ENCODE measurements at regions not wholly inside any gene's neighbourhood (a gene's known extent, or its start where the extent isn't known, plus 50 kb on each side); places are given as distances from the start of the nearest gene placed in this dataset.

GRCh38 chr20:50364542-50364941 lies 145.6 kb upstream of the PTPN1 start:
- TF ChIP-seq, protein P1, sequence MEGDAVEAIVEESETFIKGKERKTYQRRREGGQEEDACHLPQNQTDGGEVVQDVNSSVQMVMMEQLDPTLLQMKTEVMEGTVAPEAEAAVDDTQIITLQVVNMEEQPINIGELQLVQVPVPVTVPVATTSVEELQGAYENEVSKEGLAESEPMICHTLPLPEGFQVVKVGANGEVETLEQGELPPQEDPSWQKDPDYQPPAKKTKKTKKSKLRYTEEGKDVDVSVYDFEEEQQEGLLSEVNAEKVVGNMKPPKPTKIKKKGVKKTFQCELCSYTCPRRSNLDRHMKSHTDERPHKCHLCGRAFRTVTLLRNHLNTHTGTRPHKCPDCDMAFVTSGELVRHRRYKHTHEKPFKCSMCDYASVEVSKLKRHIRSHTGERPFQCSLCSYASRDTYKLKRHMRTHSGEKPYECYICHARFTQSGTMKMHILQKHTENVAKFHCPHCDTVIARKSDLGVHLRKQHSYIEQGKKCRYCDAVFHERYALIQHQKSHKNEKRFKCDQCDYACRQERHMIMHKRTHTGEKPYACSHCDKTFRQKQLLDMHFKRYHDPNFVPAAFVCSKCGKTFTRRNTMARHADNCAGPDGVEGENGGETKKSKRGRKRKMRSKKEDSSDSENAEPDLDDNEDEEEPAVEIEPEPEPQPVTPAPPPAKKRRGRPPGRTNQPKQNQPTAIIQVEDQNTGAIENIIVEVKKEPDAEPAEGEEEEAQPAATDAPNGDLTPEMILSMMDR (IDR thresholded peaks at IDR 0.05; ENCODE audit: borderline replicate concordance, insufficient read depth, low read depth, low read length) = no peak
- H3K4me3 ChIP-seq (ENCODE audit: low read depth, low read length) = no peak overlapping the region

- no peak overlapping the region for H3K4me3 ChIP-seq (ENCODE audit: low read depth, low read length)
- TF ChIP-seq, protein P1 (IDR thresholded peaks at IDR 0.05; ENCODE audit: borderline replicate concordance, insufficient read depth, low read depth, low read length) = no peak
Measured at GRCh38 chr20:50366270-50367103, 143.7 kb upstream of the PTPN1 start.

GRCh38 chr20:50367104-50367674 lies 143.0 kb upstream of the PTPN1 start:
- TF ChIP-seq, protein P1 (IDR thresholded peaks at IDR 0.05; ENCODE audit: borderline replicate concordance, insufficient read depth, low read depth, low read length) = no peak
- no peak overlapping the region for H3K4me3 ChIP-seq (ENCODE audit: low read depth, low read length)

GRCh38 chr20:50367739-50368375 lies 142.3 kb upstream of the PTPN1 start:
- TF ChIP-seq, protein P1 (IDR thresholded peaks at IDR 0.05; ENCODE audit: borderline replicate concordance, insufficient read depth, low read depth, low read length) = no peak
- no peak overlapping the region for H3K4me3 ChIP-seq (ENCODE audit: low read depth, low read length)

DNA sequence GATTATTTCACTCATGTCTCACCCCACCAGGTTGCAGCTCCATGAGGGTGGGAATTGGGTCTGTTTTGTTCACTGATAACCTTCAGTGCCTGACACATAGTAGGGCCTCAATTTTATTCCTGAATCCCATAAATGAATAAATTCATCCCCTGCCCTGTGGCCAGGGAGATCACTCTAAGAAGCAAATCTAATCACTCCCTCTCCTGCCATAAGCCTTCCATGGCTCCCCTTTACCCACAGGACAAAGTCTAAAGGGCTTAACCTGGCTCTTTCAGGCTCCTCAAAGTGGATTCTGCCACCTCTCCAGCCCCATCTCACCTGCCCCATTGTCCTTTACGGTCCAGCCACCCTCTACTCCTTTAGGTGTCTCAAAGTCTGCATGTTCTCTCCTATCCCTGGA lies 141.8 kb upstream of the PTPN1 start:
- H3K4me3 ChIP-seq (ENCODE audit: low read depth, low read length) = no peak overlapping the region
- TF ChIP-seq, protein P1 (IDR thresholded peaks at IDR 0.05; ENCODE audit: borderline replicate concordance, insufficient read depth, low read depth, low read length) = no peak

GRCh38 chr20:50368813-50369224 lies 141.4 kb upstream of the PTPN1 start:
- TF ChIP-seq, protein P1 (IDR thresholded peaks at IDR 0.05; ENCODE audit: borderline replicate concordance, insufficient read depth, low read depth, low read length) = no peak
- H3K4me3 ChIP-seq (ENCODE audit: low read depth, low read length) = no peak overlapping the region

All from GM12875 (cell line).